Neural progenitor cell (in vitro differentiated cells): ENCODE measurements at regions not wholly inside any gene's neighbourhood (a gene's known extent, or its start where the extent isn't known, plus 50 kb on each side); places are given as distances from the start of the nearest gene placed in this dataset.

ENCODE experiments used
- DNase-seq: peaks from one replicate; pipeline ENCODE4 v3.0.0-alpha.2; 2016; ENCODE audit warnings: low spot score
- H2AFZ ChIP-seq: fragments of 200-600 bp; sonication (generic); replicated peaks from 2 replicates; pipeline ENCODE4 v1.6.1; 2016; ENCODE audit warnings: antibody characterized with exemption
- H3F3A ChIP-seq: fragments of 200-600 bp; sonication (generic); 2 replicates; pipeline ENCODE4 v1.6.1; 2016; ENCODE audit warnings: antibody characterized with exemption, low read depth
- H3K27ac ChIP-seq: fragments of 200-600 bp; sonication (generic); 2 replicates; pipeline ENCODE4 v1.5.1; 2016; ENCODE audit warnings: mild to moderate bottlenecking
- H3K27me3 ChIP-seq: fragments of 200-600 bp; sonication (generic); 2 replicates; pipeline ENCODE4 v1.6.1; 2016; ENCODE audit warnings: mild to moderate bottlenecking, moderate library complexity
- H3K36me3 ChIP-seq: fragments of 200-600 bp; sonication (generic); 2 replicates; pipeline ENCODE4 v1.5.1; 2016
- H3K4me1 ChIP-seq: fragments of 200-600 bp; sonication (generic); 2 replicates; pipeline ENCODE4 v1.6.1; 2016; ENCODE audit warnings: mixed run types
- H3K4me2 ChIP-seq: fragments of 200-600 bp; sonication (generic); 2 replicates; pipeline ENCODE4 v1.6.1; 2016
- H3K4me3 ChIP-seq: fragments of 200-600 bp; sonication (generic); 2 replicates; pipeline ENCODE4 v1.5.1; 2016
- H3K79me2 ChIP-seq: fragments of 200-600 bp; sonication (generic); 2 replicates; pipeline ENCODE4 v1.6.1; 2016; ENCODE audit warnings: low read depth
- H3K9ac ChIP-seq: fragments of 200-600 bp; sonication (generic); 2 replicates; pipeline ENCODE4 v1.6.1; 2016
- H3K9me3 ChIP-seq: fragments of 200-600 bp; sonication (generic); 2 replicates; pipeline ENCODE4 v1.5.1; 2016; ENCODE audit warnings: low read depth
- H4K20me1 ChIP-seq: fragments of 200-600 bp; sonication (generic); 2 replicates; pipeline ENCODE4 v1.6.1; 2016; ENCODE audit warnings: low read depth
- H3K27ac Mint-ChIP-seq: 3 replicates; pipeline ENCODE4 v1.8.0; 2021; ENCODE audit warnings: mixed read lengths
- H3K27me3 Mint-ChIP-seq: 2 replicates; pipeline ENCODE4 v1.8.0; 2022; ENCODE audit warnings: low read depth, mild to moderate bottlenecking, inconsistent platforms, moderate library complexity, mixed read lengths; ENCODE audit not compliant: insufficient read depth
- H3K36me3 Mint-ChIP-seq: 3 replicates; pipeline ENCODE4 v1.8.0; 2021; ENCODE audit warnings: mixed read lengths
- H3K4me1 Mint-ChIP-seq: 3 replicates; pipeline ENCODE4 v1.8.0; 2021; ENCODE audit warnings: mixed read lengths
- H3K4me3 Mint-ChIP-seq: 3 replicates; pipeline ENCODE4 v1.8.0; 2021; ENCODE audit warnings: mild to moderate bottlenecking, moderate library complexity, mixed read lengths
- H3K9me3 Mint-ChIP-seq: 3 replicates; pipeline ENCODE4 v1.8.0; 2020; ENCODE audit warnings: mixed read lengths
- CTCF ChIP-seq: fragments of 200-600 bp; sonication (generic); IDR thresholded peaks from 2 replicates; pipeline ENCODE4 v1.5.1; 2017; ENCODE audit warnings: antibody characterized with exemption, mild to moderate bottlenecking
- EZH2 ChIP-seq: fragments of 200-600 bp; sonication (generic); IDR thresholded peaks from 2 replicates; pipeline ENCODE4 v1.6.1; 2017; ENCODE audit warnings: antibody characterized with exemption, mild to moderate bottlenecking, moderate library complexity
- EZH2phosphoT487 ChIP-seq: fragments of 200-600 bp; sonication (generic); IDR thresholded peaks from 2 replicates; pipeline ENCODE4 v1.6.1; 2017; ENCODE audit warnings: antibody characterized with exemption

- H3K4me2 ChIP-seq, result no peak overlapping the region
- H4K20me1 ChIP-seq, result no peaks in the 10 kb centered on the region
- no peaks in the 10 kb centered on the region for H3K36me3 Mint-ChIP-seq
- no peaks in the 10 kb centered on the region for H3K9me3 ChIP-seq
- H3K9me3 Mint-ChIP-seq, result no peaks in the 10 kb centered on the region
- H3K9ac ChIP-seq, result no peak overlapping the region
- no peak overlapping the region for H2AFZ ChIP-seq
- DNase-seq, result no peak
- TF ChIP-seq EZH2phosphoT487 (no peak), EZH2 (no peak), CTCF (no peak)
- H3K4me1 ChIP-seq, result no peaks in the 10 kb centered on the region
- H3K27me3 Mint-ChIP-seq, result no peaks in the 10 kb centered on the region
- no peaks in the 10 kb centered on the region for H3K4me1 Mint-ChIP-seq
- H3K27ac ChIP-seq, result no peak overlapping the region
- no peaks in the 10 kb centered on the region for H3F3A ChIP-seq
- H3K79me2 ChIP-seq, result no peaks in the 10 kb centered on the region
- no peak overlapping the region for H3K4me3 ChIP-seq
- no peak overlapping the region for H3K27ac Mint-ChIP-seq
- no peak overlapping the region for H3K4me3 Mint-ChIP-seq
- H3K27me3 ChIP-seq, result no peaks in the 10 kb centered on the region
- H3K36me3 ChIP-seq, result no peaks in the 10 kb centered on the region
Observed at GRCh38 chr2:83394134-83394904, 1064.8 kb downstream of the SUCLG1 start.

GRCh38 chr2:83388804-83389203 lies 1070.3 kb downstream of the SUCLG1 start:
- H3K9me3 Mint-ChIP-seq, result no peaks in the 10 kb centered on the region
- no peaks in the 10 kb centered on the region for H3K4me1 Mint-ChIP-seq
- Histone ChIP-seq H3K9me3 (no peaks in the 10 kb centered on the region), H3K9ac (no peak overlapping the region), H3F3A (no peaks in the 10 kb centered on the region), H3K27me3 (no peaks in the 10 kb centered on the region), H4K20me1 (no peaks in the 10 kb centered on the region), H3K4me3 (no peak overlapping the region), H3K27ac (no peak overlapping the region), H3K4me2 (no peak overlapping the region), H3K4me1 (peaks cover 6% of the 10 kb centered on the region), H3K79me2 (no peaks in the 10 kb centered on the region), H2AFZ (no peak overlapping the region), H3K36me3 (no peaks in the 10 kb centered on the region)
- no peak for DNase-seq
- H3K27ac Mint-ChIP-seq, result no peak overlapping the region
- H3K36me3 Mint-ChIP-seq, result no peaks in the 10 kb centered on the region
- no peak for TF ChIP-seq EZH2
- no peak for TF ChIP-seq CTCF
- no peak for TF ChIP-seq EZH2phosphoT487
- no peak overlapping the region for H3K4me3 Mint-ChIP-seq
- no peaks in the 10 kb centered on the region for H3K27me3 Mint-ChIP-seq

DNA sequence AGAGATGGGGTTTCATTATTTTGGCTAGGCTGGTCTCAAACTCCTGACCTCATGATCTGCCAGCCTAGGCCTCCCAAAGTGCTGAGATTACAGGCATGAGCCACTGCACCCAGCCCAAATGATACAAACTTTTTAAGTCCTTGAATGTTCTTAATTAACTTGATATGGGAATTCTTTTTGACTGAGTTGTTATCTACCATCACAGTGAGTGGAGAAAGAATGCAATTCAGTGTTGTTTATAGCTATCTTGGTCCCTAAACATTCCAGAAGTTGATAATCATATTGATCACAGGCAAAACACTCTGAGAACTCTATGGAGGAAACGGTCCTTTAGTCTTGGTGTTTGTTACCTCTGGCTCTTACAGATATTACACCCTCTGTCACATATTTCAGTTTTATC lies 1072.5 kb downstream of the SUCLG1 start:
- Histone ChIP-seq H3K9me3 (no peaks in the 10 kb centered on the region), H3K36me3 (no peaks in the 10 kb centered on the region), H3K9ac (no peak overlapping the region), H3K4me3 (no peak overlapping the region), H3K4me1 (peaks cover 6% of the 10 kb centered on the region), H4K20me1 (no peaks in the 10 kb centered on the region), H3F3A (no peaks in the 10 kb centered on the region), H3K27me3 (no peaks in the 10 kb centered on the region), H2AFZ (no peak overlapping the region), H3K4me2 (no peak overlapping the region), H3K79me2 (no peaks in the 10 kb centered on the region), H3K27ac (no peak overlapping the region)
- no peak for DNase-seq
- Mint-ChIP-seq H3K4me3 (no peak overlapping the region), H3K27ac (no peak overlapping the region), H3K36me3 (no peaks in the 10 kb centered on the region), H3K4me1 (no peaks in the 10 kb centered on the region), H3K9me3 (no peaks in the 10 kb centered on the region), H3K27me3 (no peaks in the 10 kb centered on the region)
- TF ChIP-seq CTCF, result no peak
- TF ChIP-seq EZH2, result no peak
- TF ChIP-seq EZH2phosphoT487, result no peak
